ENCODE measurements at regions not wholly inside any gene's neighbourhood (a gene's known extent, or its start where the extent isn't known, plus 50 kb on each side); places are given as distances from the start of the nearest gene placed in this dataset.

DNA sequence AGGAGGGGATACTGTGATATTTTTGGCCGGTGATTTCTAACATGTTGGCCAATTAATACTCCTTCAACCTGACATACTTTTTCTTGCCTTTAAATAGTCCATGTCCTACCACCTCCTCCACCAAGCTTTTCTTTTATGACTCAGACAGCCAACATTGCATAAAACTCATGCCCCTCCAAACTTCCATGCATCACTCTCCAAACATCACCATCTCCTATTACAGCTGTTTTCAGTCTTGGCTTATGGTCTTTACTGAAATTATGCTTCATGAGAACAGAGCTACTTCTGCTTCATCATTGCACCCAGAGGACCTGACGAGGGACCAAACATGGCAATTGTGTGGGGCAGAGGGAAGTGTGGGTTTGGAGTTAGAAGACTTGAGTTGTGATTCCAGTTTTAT, 305.4 kb downstream of the LPIN1 start:
- H3K4me3 ChIP-seq (ENCODE audit: low read depth, low read length) = no peak overlapping the region
- TF ChIP-seq, protein P1, sequence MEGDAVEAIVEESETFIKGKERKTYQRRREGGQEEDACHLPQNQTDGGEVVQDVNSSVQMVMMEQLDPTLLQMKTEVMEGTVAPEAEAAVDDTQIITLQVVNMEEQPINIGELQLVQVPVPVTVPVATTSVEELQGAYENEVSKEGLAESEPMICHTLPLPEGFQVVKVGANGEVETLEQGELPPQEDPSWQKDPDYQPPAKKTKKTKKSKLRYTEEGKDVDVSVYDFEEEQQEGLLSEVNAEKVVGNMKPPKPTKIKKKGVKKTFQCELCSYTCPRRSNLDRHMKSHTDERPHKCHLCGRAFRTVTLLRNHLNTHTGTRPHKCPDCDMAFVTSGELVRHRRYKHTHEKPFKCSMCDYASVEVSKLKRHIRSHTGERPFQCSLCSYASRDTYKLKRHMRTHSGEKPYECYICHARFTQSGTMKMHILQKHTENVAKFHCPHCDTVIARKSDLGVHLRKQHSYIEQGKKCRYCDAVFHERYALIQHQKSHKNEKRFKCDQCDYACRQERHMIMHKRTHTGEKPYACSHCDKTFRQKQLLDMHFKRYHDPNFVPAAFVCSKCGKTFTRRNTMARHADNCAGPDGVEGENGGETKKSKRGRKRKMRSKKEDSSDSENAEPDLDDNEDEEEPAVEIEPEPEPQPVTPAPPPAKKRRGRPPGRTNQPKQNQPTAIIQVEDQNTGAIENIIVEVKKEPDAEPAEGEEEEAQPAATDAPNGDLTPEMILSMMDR (conservative IDR thresholded peaks at IDR 0.05; ENCODE audit: low read depth, low read length) = no peak
- no peak for DNase-seq (ENCODE audit: low read depth)

DNA sequence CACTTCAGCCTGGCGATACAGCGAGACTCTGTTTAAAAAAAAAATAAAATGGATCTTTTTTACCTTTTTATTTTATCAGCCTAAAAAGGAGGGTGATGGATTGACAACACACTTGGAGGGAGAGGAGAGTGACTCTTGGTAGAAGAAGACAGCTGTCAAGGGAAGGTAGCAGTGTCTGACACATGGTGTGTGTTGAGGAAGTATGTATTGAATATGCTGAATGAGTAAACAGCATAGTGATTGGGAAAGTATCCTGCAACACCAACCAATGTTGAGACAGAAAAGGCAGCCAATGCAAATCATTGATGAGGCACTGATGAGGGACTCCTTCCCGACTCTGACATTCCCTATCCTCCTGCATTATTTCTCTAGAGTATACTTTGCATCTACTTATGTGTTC, 306.4 kb downstream of the LPIN1 start:
- no peak for DNase-seq (ENCODE audit: low read depth)
- H3K4me3 ChIP-seq (ENCODE audit: low read depth, low read length) = no peak overlapping the region
- TF ChIP-seq, protein P1 (conservative IDR thresholded peaks at IDR 0.05; ENCODE audit: low read depth, low read length) = no peak

DNA sequence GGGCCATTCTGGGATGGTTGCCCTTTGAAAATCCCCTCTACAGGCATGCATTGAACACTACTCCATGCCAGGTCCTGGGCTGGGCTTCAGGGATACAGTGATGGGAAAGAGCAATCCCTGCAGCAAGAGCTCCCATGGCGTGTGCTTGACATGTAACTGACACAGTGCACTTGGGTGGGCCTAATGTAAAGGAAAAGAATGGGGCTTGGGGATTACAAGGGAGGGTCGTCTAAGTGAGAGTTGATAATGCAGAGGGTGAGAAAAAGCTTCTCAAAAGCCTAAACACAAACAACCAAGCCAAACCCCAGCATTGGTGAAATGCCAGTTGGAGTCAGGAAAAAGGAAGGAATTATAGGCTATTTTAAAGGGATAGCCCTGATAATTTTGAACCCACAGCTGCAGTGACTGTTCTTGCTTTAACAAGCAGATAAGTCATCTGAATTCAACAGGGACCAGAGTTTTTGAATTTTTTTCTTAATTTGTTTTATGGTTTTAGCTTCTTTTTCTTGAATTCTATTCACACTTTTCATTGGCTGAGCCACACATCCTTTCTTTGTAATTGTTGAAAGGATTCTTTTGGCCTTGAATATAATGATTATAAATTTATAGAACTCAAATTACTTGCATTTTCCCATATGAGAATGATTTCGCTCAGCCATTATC, 308.7 kb downstream of the LPIN1 start:
- H3K4me3 ChIP-seq (ENCODE audit: low read depth, low read length) = no peak overlapping the region
- no peak for DNase-seq (ENCODE audit: low read depth)
- TF ChIP-seq, protein P1 (conservative IDR thresholded peaks at IDR 0.05; ENCODE audit: low read depth, low read length) = no peak

DNA sequence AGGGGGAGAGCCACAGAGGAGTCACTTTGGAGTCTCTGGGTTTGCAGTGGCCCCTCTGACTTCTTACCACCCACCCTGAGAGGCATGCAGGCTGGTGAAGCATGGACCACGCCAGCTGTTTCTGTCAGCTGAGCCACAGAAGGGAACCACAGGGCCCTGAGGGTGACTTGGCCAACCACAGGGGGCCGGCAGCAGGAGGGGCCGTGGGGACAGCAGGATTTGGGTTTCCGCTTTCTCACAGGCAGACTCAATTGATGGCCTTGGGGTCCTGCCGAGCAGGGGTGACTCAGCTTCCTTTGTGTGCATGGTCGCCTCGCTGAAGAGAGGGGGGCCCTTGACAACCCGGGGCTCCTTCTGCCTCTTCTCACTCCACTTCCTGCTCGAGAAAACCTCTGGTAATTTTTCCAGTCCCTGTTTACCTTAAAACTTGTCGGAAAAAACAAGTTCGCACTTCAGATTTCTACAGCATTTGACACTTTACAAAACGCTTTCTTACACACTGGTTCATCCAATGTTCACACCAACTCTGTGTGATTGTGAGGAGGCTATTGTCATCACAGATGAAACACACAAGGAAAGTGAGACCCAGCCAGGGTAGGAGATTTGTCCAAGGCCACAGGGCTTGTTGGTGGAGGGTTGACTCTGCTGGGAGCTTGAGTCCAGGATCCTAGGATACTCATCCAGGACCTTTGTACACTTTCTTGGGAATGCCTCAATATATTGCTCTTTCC, 311.2 kb downstream of the LPIN1 start:
- no peak overlapping the region for H3K4me3 ChIP-seq (ENCODE audit: low read depth, low read length)
- no peak for DNase-seq (ENCODE audit: low read depth)
- TF ChIP-seq, protein P1 (conservative IDR thresholded peaks at IDR 0.05; ENCODE audit: low read depth, low read length) = no peak

DNA sequence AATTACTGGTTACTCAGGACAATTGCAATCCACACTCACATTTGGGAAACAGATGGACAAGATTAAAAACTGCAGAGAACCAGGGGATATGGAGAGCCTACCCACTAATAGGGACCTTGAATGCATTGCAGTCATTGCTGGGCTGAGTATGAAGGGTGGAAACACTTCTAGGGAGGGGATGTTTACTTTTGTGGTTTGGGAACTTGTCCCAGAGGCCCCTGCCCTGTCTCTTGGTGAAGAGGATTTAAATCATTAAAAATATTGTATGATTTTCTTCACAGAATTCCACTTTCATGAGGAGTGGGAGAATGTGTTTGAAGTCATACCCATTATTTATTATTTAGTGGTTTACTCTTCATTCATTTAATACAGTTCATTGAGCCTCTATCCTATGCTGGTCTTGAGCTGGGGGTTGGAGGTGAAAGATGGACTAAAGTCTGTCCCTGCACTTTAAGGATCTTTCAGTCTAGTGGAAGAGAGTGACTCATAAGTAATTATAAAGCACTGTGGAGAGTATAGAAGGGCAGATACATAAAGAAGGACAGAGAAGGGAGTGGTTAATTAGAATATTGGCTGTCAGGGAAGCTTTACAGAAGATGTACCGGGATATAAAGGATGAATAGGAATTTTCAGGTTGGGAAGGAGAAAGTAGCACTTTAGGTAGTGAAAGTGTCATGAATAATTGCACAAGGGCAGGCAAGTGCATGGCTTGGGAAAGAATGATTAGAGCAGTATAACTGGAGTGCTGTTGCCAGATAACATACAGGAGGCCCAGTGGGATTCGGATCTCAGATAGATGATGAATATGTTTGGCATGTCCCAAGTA, 313.4 kb downstream of the LPIN1 start:
- H3K4me3 ChIP-seq (ENCODE audit: low read depth, low read length) = no peak overlapping the region
- TF ChIP-seq, protein P1 (conservative IDR thresholded peaks at IDR 0.05; ENCODE audit: low read depth, low read length) = no peak
- DNase-seq (ENCODE audit: low read depth) = no peak

DNA sequence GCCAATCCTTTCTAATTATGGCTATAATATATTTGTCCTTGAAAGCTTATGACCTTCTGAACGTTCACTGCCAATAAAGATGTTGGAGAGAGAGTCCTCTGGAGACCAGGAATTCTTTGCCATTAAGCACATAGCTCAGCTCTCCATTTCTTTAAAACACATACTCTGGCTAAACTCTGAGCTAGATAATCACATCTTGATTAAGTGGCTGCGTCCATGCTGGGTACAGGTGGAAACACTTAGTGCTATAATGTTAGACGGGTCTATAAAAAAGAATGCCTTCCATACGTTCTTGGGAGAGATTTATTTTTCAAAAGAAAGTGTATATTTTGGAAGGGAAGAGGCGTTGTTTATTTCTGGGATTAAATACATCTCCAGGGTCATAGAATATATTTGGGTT, 314.5 kb downstream of the LPIN1 start:
- DNase-seq (ENCODE audit: low read depth) = no peak
- H3K4me3 ChIP-seq (ENCODE audit: low read depth, low read length) = no peak overlapping the region
- TF ChIP-seq, protein P1 (conservative IDR thresholded peaks at IDR 0.05; ENCODE audit: low read depth, low read length) = no peak

All from epithelial cell of proximal tubule (primary cell).